ENCODE measurements at regions not wholly inside any gene's neighbourhood (a gene's known extent, or its start where the extent isn't known, plus 50 kb on each side); places are given as distances from the start of the nearest gene placed in this dataset.

- no peaks in the 10 kb centered on the region for H4K20me1 ChIP-seq (ENCODE audit: control insufficient read depth, insufficient read depth, low read length, poor library complexity, severe bottlenecking)
- H3K27me3 ChIP-seq (replicated peaks in 1 of 4; ENCODE audit: control extremely low read depth in 1 of 4, control insufficient read depth in 3 of 4, insufficient read depth in 4 of 4, low read length in 3 of 4) = no peaks in the 10 kb centered on the region
- no peak overlapping the region for H3K27ac ChIP-seq (ENCODE audit: low read length in 2 of 2)
- ChIA-PET CTCF (no interaction called here), POLR2A (no interaction called here)
- no peak overlapping the region for H3K4me3 ChIP-seq (ENCODE audit: control extremely low read depth in 1 of 5, extremely low read depth in 1 of 5, insufficient read depth in 1 of 5, low read depth in 2 of 5, low read length in 4 of 5)
- WGBS (ENCODE audit: insufficient coverage) = 90% methylated on average over 4 of the region's 4 CpGs
- no peaks in the 10 kb centered on the region for H3K4me1 Mint-ChIP-seq
- H3K36me3 ChIP-seq (replicated peaks in 1 of 2; ENCODE audit: control extremely low read depth in 1 of 2, control insufficient read depth in 1 of 2, extremely low read depth in 1 of 2, insufficient read depth in 2 of 2, low read length in 1 of 2) = no peaks in the 10 kb centered on the region
- ATAC-seq (ENCODE audit: low read depth) (no peak), DNase-seq (no peak)
- intact Hi-C loops (cut with micrococcal nuclease) = no loop called here
- no peak overlapping the region for H2AFZ ChIP-seq (ENCODE audit: insufficient read depth, low read depth, low read length, poor library complexity, severe bottlenecking)
- H3K79me2 ChIP-seq (ENCODE audit: control insufficient read depth, insufficient read depth, low read length) = no peaks in the 10 kb centered on the region
- H3K9me3 Mint-ChIP-seq (ENCODE audit: insufficient read depth) = peaks cover 2% of the 10 kb centered on the region
- H3K9me3 ChIP-seq (ENCODE audit: control extremely low read depth in 1 of 3, control insufficient read depth in 2 of 3, insufficient read depth in 1 of 3, low read length in 2 of 3) = no peaks in the 10 kb centered on the region
- no peak for TF ChIP-seq CTCF (IDR thresholded peaks at IDR 0.05)
- no peak for TF ChIP-seq EZH2 (IDR thresholded peaks at IDR 0.05; ENCODE audit: borderline replicate concordance, insufficient read depth, low read depth, low read length, poor library complexity, severe bottlenecking)
- H3K4me3 Mint-ChIP-seq = no peak overlapping the region
- H3K4me1 ChIP-seq (ENCODE audit: control insufficient read depth in 2 of 2, insufficient read depth in 2 of 2, low read length in 2 of 2) = no peaks in the 10 kb centered on the region
- no peak overlapping the region for H3K4me2 ChIP-seq (replicated peaks; ENCODE audit: low read depth, low read length, poor library complexity, severe bottlenecking)
- H3K9ac ChIP-seq (ENCODE audit: low read length) = no peak overlapping the region
- H3K27ac Mint-ChIP-seq = no peak overlapping the region
- no peaks in the 10 kb centered on the region for H3K27me3 Mint-ChIP-seq
Measured at GRCh38 chr13:22176968-22177520, 506.2 kb downstream of the FGF9 start.

DNA sequence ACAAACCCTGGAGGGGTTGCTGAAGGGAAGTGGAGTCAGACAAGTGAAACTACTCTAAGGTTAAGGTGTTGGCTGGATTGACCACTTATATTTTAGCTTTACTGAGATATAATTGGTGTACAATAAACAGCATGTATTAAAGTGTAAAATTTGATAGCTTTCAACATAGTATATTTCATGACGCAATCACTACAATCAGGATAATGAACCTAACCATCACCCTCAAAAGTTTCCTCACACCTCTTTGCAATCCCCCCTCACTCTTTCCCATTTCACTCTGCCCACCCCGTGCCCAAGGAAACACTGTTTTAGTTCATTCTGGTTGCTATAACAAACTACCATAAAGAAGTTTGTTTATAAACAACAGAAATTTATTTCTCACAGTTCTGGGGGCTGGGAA is 508.0 kb downstream of the FGF9 start:
- intact Hi-C loops (cut with micrococcal nuclease) = no loop called here
- no peak overlapping the region for H3K4me3 Mint-ChIP-seq

More for the DNA sequence above, 508.0 kb downstream of the FGF9 start:
- no peaks in the 10 kb centered on the region for H4K20me1 ChIP-seq (ENCODE audit: control insufficient read depth, insufficient read depth, low read length, poor library complexity, severe bottlenecking)
- no peaks in the 10 kb centered on the region for H3K79me2 ChIP-seq (ENCODE audit: control insufficient read depth, insufficient read depth, low read length)
- Mint-ChIP-seq H3K27ac (no peak overlapping the region), H3K9me3 (ENCODE audit: insufficient read depth) (peaks cover 2% of the 10 kb centered on the region), H3K4me1 (no peaks in the 10 kb centered on the region), H3K27me3 (no peaks in the 10 kb centered on the region)
- no peak overlapping the region for H3K27ac ChIP-seq (ENCODE audit: low read length in 2 of 2)
- no peaks in the 10 kb centered on the region for H3K4me1 ChIP-seq (ENCODE audit: control insufficient read depth in 2 of 2, insufficient read depth in 2 of 2, low read length in 2 of 2)
- POLR2A ChIA-PET = no interaction called here
- WGBS (ENCODE audit: insufficient coverage) = 90% methylated on average over 2 of the region's 2 CpGs
- H3K9ac ChIP-seq (ENCODE audit: low read length) = no peak overlapping the region
- no peak overlapping the region for H3K4me3 ChIP-seq (ENCODE audit: control extremely low read depth in 1 of 5, extremely low read depth in 1 of 5, insufficient read depth in 1 of 5, low read depth in 2 of 5, low read length in 4 of 5)
- no peak for ATAC-seq (ENCODE audit: low read depth)
- H3K4me2 ChIP-seq (replicated peaks; ENCODE audit: low read depth, low read length, poor library complexity, severe bottlenecking) = no peak overlapping the region
- DNase-seq = no peak
- no peak for TF ChIP-seq CTCF (IDR thresholded peaks at IDR 0.05)
- TF ChIP-seq EZH2 (IDR thresholded peaks at IDR 0.05; ENCODE audit: borderline replicate concordance, insufficient read depth, low read depth, low read length, poor library complexity, severe bottlenecking) = no peak
- no peaks in the 10 kb centered on the region for H3K9me3 ChIP-seq (ENCODE audit: control extremely low read depth in 1 of 3, control insufficient read depth in 2 of 3, insufficient read depth in 1 of 3, low read length in 2 of 3)
- H2AFZ ChIP-seq (ENCODE audit: insufficient read depth, low read depth, low read length, poor library complexity, severe bottlenecking) = no peak overlapping the region
- no peaks in the 10 kb centered on the region for H3K27me3 ChIP-seq (replicated peaks in 1 of 4; ENCODE audit: control extremely low read depth in 1 of 4, control insufficient read depth in 3 of 4, insufficient read depth in 4 of 4, low read length in 3 of 4)
- H3K36me3 ChIP-seq (replicated peaks in 1 of 2; ENCODE audit: control extremely low read depth in 1 of 2, control insufficient read depth in 1 of 2, extremely low read depth in 1 of 2, insufficient read depth in 2 of 2, low read length in 1 of 2) = no peaks in the 10 kb centered on the region
- CTCF ChIA-PET = interaction anchor here (1.5 kb wide), 1 partner anchor 10 kb away, joined by 3 read pairs; no protein-coding TSS in a partner anchor

All from B cell (primary cell).